Putamen (tissue), 1 donor: ENCODE measurements at regions not wholly inside any gene's neighbourhood (a gene's known extent, or its start where the extent isn't known, plus 50 kb on each side); places are given as distances from the start of the nearest gene placed in this dataset.
"Not testable (repeated sequence)": the region's sequence is repeated elsewhere in the genome, so short reads cannot be mapped to it uniquely, and the experiment has no call there.

Source experiments
- DNase-seq: peaks from one replicate; pipeline ENCODE4 v3.0.0-alpha.2; 2016; ENCODE audit warnings: low spot score

GRCh38 chr6:106799031-106799894, 169.9 kb downstream of the QRSL1 start:
- no peak for DNase-seq

GRCh38 chr6:106797186-106797585, 167.8 kb downstream of the QRSL1 start:
- DNase-seq, result no peak

GRCh38 chr6:106796781-106797180, 167.4 kb downstream of the QRSL1 start:
- DNase-seq, result no peak

GRCh38 chr6:106794129-106794528, 164.8 kb downstream of the QRSL1 start:
- no peak for DNase-seq

GRCh38 chr6:106792536-106793236, 163.3 kb downstream of the QRSL1 start:
- no peak for DNase-seq

GRCh38 chr6:106790935-106791334, 161.6 kb downstream of the QRSL1 start:
- DNase-seq, result no peak

- DNase-seq, result no peak
Observed at GRCh38 chr6:106790149-106790770, 160.9 kb downstream of the QRSL1 start.

- no peak for DNase-seq
Observed at GRCh38 chr6:106789428-106790148, 160.2 kb downstream of the QRSL1 start.

- DNase-seq, result no peak
Observed at GRCh38 chr6:106788761-106789160, 159.4 kb downstream of the QRSL1 start.

- no peak for DNase-seq
Observed at GRCh38 chr6:106787327-106788196, 158.2 kb downstream of the QRSL1 start.

GRCh38 chr6:106785298-106785697, 155.9 kb downstream of the QRSL1 start:
- DNase-seq, result no peak

GRCh38 chr6:106783640-106784566, 154.5 kb downstream of the QRSL1 start:
- no peak for DNase-seq

GRCh38 chr6:106782536-106783285, 153.3 kb downstream of the QRSL1 start:
- DNase-seq, result no peak

- not testable (repeated sequence) for DNase-seq
Observed at GRCh38 chr6:106779552-106779951, 150.2 kb downstream of the QRSL1 start.

GRCh38 chr6:106778943-106779342, 149.6 kb downstream of the QRSL1 start:
- no peak for DNase-seq

- no peak for DNase-seq
Observed at GRCh38 chr6:106773996-106774629, 144.7 kb downstream of the QRSL1 start.

- DNase-seq, result no peak
Observed at GRCh38 chr6:106773522-106773921, 144.1 kb downstream of the QRSL1 start.

- DNase-seq, result no peak
Observed at GRCh38 chr6:106772270-106773142, 143.1 kb downstream of the QRSL1 start.
